OCI-M1 (cell line): ENCODE measurements at regions not wholly inside any gene's neighbourhood (a gene's known extent, or its start where the extent isn't known, plus 50 kb on each side); places are given as distances from the start of the nearest gene placed in this dataset.
"Not testable (repeated sequence)": the region's sequence is repeated elsewhere in the genome, so short reads cannot be mapped to it uniquely, and the experiment has no call there.

Source experiments
- DNase-seq: peaks from one replicate; lab custom pipeline; 2025; lab: John Stamatoyannopoulos, UW

GRCh38 chr3:191148131-191148530 lies 50.9 kb upstream of the OSTN start:
- DNase-seq, result no peak

GRCh38 chr3:191143224-191143623 lies 55.8 kb upstream of the OSTN start:
- DNase-seq, result no peak

- DNase-seq, result no peak
Observed at GRCh38 chr3:191141728-191142127, 57.3 kb upstream of the OSTN start.

- DNase-seq, result no peak
Observed at GRCh38 chr3:191139736-191140135, 59.3 kb upstream of the OSTN start.

- DNase-seq, result no peak
Observed at GRCh38 chr3:191138937-191139336, 60.1 kb upstream of the OSTN start.

- DNase-seq, result no peak
Observed at GRCh38 chr3:191137708-191138107, 61.3 kb upstream of the OSTN start.

GRCh38 chr3:191136347-191136746 lies 62.7 kb upstream of the OSTN start:
- peak; percentile 2 for DNase-seq

GRCh38 chr3:191135175-191135574 lies 63.9 kb upstream of the OSTN start:
- DNase-seq, result no peak

GRCh38 chr3:191133359-191133758 lies 65.7 kb upstream of the OSTN start:
- no peak for DNase-seq

GRCh38 chr3:191131305-191131704 lies 67.7 kb upstream of the OSTN start:
- DNase-seq, result no peak

GRCh38 chr3:191124891-191125290 lies 74.2 kb upstream of the OSTN start:
- DNase-seq, result not testable (repeated sequence)

- DNase-seq, result no peak
Observed at GRCh38 chr3:191123946-191124345, 75.1 kb upstream of the OSTN start.

GRCh38 chr3:191123231-191123630 lies 75.8 kb upstream of the OSTN start:
- DNase-seq, result no peak

- DNase-seq, result no peak
Observed at GRCh38 chr3:191120447-191121298, 78.4 kb upstream of the OSTN start.

GRCh38 chr3:191119415-191120295 lies 79.4 kb upstream of the OSTN start:
- no peak for DNase-seq

- no peak for DNase-seq
Observed at GRCh38 chr3:191111722-191112121, 87.3 kb upstream of the OSTN start.

- DNase-seq, result no peak
Observed at GRCh38 chr3:191105418-191105817, 93.6 kb upstream of the OSTN start.

- no peak for DNase-seq
Observed at GRCh38 chr3:191100516-191100915, 98.5 kb upstream of the OSTN start.

- DNase-seq, result no peak
Observed at GRCh38 chr3:191094057-191094845, 104.8 kb upstream of the OSTN start.

- DNase-seq, result no peak
Observed at GRCh38 chr3:191087391-191087790, 111.7 kb upstream of the OSTN start.

GRCh38 chr3:191085091-191085490 lies 114.0 kb upstream of the OSTN start:
- DNase-seq, result no peak

- DNase-seq, result not testable (repeated sequence)
Observed at GRCh38 chr3:191078913-191079312, 120.1 kb upstream of the OSTN start.
